Keratinocyte (primary cell): ENCODE measurements at regions not wholly inside any gene's neighbourhood (a gene's known extent, or its start where the extent isn't known, plus 50 kb on each side); places are given as distances from the start of the nearest gene placed in this dataset.

Experiments
- DNase-seq: peaks from one replicate; pipeline ENCODE4 v3.0.0-alpha.2; 2011; ENCODE audit warnings: low read depth, missing footprints, low spot score
- FAIRE-seq: peaks from 2 replicates; lab custom pipeline; 2011; peaks lifted over from hg19 to GRCh38; lab: Jason Lieb, UNC
- H2AFZ ChIP-seq: 2 replicates; pipeline ENCODE4 v1.6.0; 2012; ENCODE audit warnings: low read length, control low read depth, inconsistent platforms; ENCODE audit not compliant: control insufficient read depth
- H3K27ac ChIP-seq: 2 replicates; pipeline ENCODE4 v1.5.1; 2011; ENCODE audit warnings: low read length; ENCODE audit not compliant: control insufficient read depth, insufficient read depth
- H3K27me3 ChIP-seq: 3 replicates; pipeline ENCODE4 v1.6.0; 2011; ENCODE audit warnings: low read length; ENCODE audit not compliant: control insufficient read depth, insufficient read depth; ENCODE audit errors: extremely low read depth
- H3K36me3 ChIP-seq, 2 experiments: 2 replicates in 1 of 2; 3 replicates in 1 of 2; pipeline ENCODE4 v1.5.1; 2011; ENCODE audit warnings: low read length in 2 of 2, mild to moderate bottlenecking in 1 of 2; ENCODE audit not compliant: control insufficient read depth in 2 of 2, insufficient read depth in 2 of 2; ENCODE audit errors: extremely low read depth in 1 of 2
- H3K4me1 ChIP-seq: 3 replicates; pipeline ENCODE4 v1.5.1; 2011; ENCODE audit warnings: low read length; ENCODE audit not compliant: control insufficient read depth, insufficient read depth; ENCODE audit errors: extremely low read depth
- H3K4me2 ChIP-seq: 3 replicates; pipeline ENCODE4 v1.6.0; 2011; ENCODE audit warnings: low read depth, low read length; ENCODE audit not compliant: control insufficient read depth, insufficient read depth; ENCODE audit errors: extremely low read depth
- H3K4me3 ChIP-seq, 3 experiments: fragments of 200-600 bp in 1 of 3; sonication (generic) in 1 of 3; 2 replicates in 2 of 3; 3 replicates in 1 of 3; pipeline ENCODE4 v1.5.1; 2011 to 2016; ENCODE audit warnings: low read length in 3 of 3, mild to moderate bottlenecking in 3 of 3, control low read depth in 2 of 3, inconsistent platforms in 1 of 3, low read depth in 1 of 3, mixed read lengths in 1 of 3, mixed run types in 1 of 3, moderate library complexity in 1 of 3; ENCODE audit not compliant: control insufficient read depth in 2 of 3, insufficient read depth in 2 of 3; ENCODE audit errors: extremely low read depth in 1 of 3
- H3K79me2 ChIP-seq: 2 replicates; pipeline ENCODE4 v1.6.0; 2012; ENCODE audit warnings: low read length; ENCODE audit not compliant: control insufficient read depth, insufficient read depth
- H3K9ac ChIP-seq: 3 replicates; pipeline ENCODE4 v1.6.0; 2011; ENCODE audit warnings: low read length; ENCODE audit not compliant: control insufficient read depth, insufficient read depth; ENCODE audit errors: extremely low read depth
- H3K9me1 ChIP-seq: 3 replicates; pipeline ENCODE4 v1.6.0; 2011; ENCODE audit warnings: low read length; ENCODE audit not compliant: control insufficient read depth, insufficient read depth; ENCODE audit errors: extremely low read depth
- H3K9me3 ChIP-seq: 2 replicates; pipeline ENCODE4 v1.5.1; 2012; ENCODE audit warnings: low read depth, low read length; ENCODE audit not compliant: control insufficient read depth
- H4K20me1 ChIP-seq: 3 replicates; pipeline ENCODE4 v1.6.0; 2011; ENCODE audit warnings: low read length; ENCODE audit not compliant: control insufficient read depth, insufficient read depth; ENCODE audit errors: extremely low read depth
- EZH2 ChIP-seq: IDR thresholded peaks from one replicate; pipeline ENCODE4 v1.6.1; 2012; ENCODE audit warnings: inconsistent platforms, mild to moderate bottlenecking, low read length, moderate library complexity
- dilution Hi-C: fragments of 300-500 bp; cut with MboI; formaldehyde crosslinking; loops from one replicate; pipeline ENCODE4 v1.7.0; 2020; ENCODE audit warnings: low sequenced_read_pairs; ENCODE audit not compliant: extremely low pct_ligation_motif_present
- TF ChIP-seq, protein P1 (sequence below), 3 experiments: IDR thresholded peaks in 1 of 3; conservative IDR thresholded peaks in 1 of 3; optimal IDR thresholded peaks in 1 of 3; 2 replicates in 2 of 3; 3 replicates in 1 of 3; pipeline versions ENCODE3 to v1.5.1; 2011; ENCODE audit warnings: low read length in 3 of 3, mild to moderate bottlenecking in 3 of 3, moderate library complexity in 2 of 3, control low read depth in 1 of 3, inconsistent platforms in 1 of 3; ENCODE audit not compliant: insufficient read depth in 2 of 3; ENCODE audit errors: extremely low read depth in 1 of 3

GRCh38 chr13:59120297-59120843 lies 1043.4 kb downstream of the DIAPH3 start:
- Histone ChIP-seq H3K79me2 (no peaks in the 10 kb centered on the region), H3K4me1 (no peaks in the 10 kb centered on the region), H3K36me3 (no peaks in the 10 kb centered on the region), H3K9ac (no peak overlapping the region), H3K27me3 (no peaks in the 10 kb centered on the region), H3K4me2 (no peak overlapping the region), H4K20me1 (no peaks in the 10 kb centered on the region), H3K9me3 (no peaks in the 10 kb centered on the region), H2AFZ (no peak overlapping the region), H3K9me1 (no peaks in the 10 kb centered on the region), H3K4me3 (no peak overlapping the region), H3K27ac (no peak overlapping the region)
- no peak for FAIRE-seq
- DNase-seq, result no peak
- TF ChIP-seq, protein P1, sequence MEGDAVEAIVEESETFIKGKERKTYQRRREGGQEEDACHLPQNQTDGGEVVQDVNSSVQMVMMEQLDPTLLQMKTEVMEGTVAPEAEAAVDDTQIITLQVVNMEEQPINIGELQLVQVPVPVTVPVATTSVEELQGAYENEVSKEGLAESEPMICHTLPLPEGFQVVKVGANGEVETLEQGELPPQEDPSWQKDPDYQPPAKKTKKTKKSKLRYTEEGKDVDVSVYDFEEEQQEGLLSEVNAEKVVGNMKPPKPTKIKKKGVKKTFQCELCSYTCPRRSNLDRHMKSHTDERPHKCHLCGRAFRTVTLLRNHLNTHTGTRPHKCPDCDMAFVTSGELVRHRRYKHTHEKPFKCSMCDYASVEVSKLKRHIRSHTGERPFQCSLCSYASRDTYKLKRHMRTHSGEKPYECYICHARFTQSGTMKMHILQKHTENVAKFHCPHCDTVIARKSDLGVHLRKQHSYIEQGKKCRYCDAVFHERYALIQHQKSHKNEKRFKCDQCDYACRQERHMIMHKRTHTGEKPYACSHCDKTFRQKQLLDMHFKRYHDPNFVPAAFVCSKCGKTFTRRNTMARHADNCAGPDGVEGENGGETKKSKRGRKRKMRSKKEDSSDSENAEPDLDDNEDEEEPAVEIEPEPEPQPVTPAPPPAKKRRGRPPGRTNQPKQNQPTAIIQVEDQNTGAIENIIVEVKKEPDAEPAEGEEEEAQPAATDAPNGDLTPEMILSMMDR (optimal IDR thresholded peaks at IDR 0.05 in 1 of 3, IDR thresholded peaks at IDR 0.05 in 1 of 3, conservative IDR thresholded peaks at IDR 0.05 in 1 of 3; ENCODE audit: extremely low read depth in 1 of 3, insufficient read depth in 2 of 3, low read length in 3 of 3), result no peak
- TF ChIP-seq EZH2, result no peak
- dilution Hi-C loops, result no loop called here

DNA sequence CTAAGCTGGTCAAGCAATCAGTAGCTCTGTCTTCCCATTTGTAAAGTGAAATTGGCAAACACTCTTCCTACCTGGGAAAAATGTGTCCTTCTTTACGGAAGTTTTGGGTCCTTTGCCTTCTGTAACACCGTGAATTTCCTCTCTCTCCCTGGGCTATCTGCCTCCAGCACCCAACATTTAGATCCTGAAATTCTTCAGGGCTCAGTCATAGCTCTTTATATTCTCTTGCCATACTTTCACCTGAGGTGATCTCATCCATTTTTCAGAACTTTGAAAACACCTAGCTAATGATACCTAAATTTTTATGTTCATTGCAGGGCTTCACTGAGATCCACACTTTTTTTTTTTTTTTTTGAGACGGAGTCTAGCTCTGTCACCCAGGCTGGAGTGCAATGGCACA lies 1042.2 kb downstream of the DIAPH3 start:
- Histone ChIP-seq H3K4me1 (no peaks in the 10 kb centered on the region), H3K79me2 (no peaks in the 10 kb centered on the region), H3K36me3 (no peaks in the 10 kb centered on the region), H3K9me1 (no peaks in the 10 kb centered on the region), H3K9me3 (no peaks in the 10 kb centered on the region), H3K4me2 (no peak overlapping the region), H2AFZ (no peak overlapping the region), H3K9ac (no peak overlapping the region), H3K4me3 (no peak overlapping the region), H3K27me3 (no peaks in the 10 kb centered on the region), H3K27ac (no peak overlapping the region), H4K20me1 (no peaks in the 10 kb centered on the region)
- dilution Hi-C loops, result no loop called here
- FAIRE-seq, result no peak
- no peak for DNase-seq
- TF ChIP-seq, protein P1 (optimal IDR thresholded peaks at IDR 0.05 in 1 of 3, IDR thresholded peaks at IDR 0.05 in 1 of 3, conservative IDR thresholded peaks at IDR 0.05 in 1 of 3; ENCODE audit: extremely low read depth in 1 of 3, insufficient read depth in 2 of 3, low read length in 3 of 3), result no peak
- TF ChIP-seq EZH2, result no peak
